ENCODE measurements at regions not wholly inside any gene's neighbourhood (a gene's known extent, or its start where the extent isn't known, plus 50 kb on each side); places are given as distances from the start of the nearest gene placed in this dataset.

- no peak overlapping the region for H3K27ac ChIP-seq (ENCODE audit: insufficient read length, low read depth, low read length)
- no peak overlapping the region for H3K4me2 ChIP-seq (ENCODE audit: insufficient read depth, insufficient read length, low read length)
- no peak overlapping the region for H3K14ac ChIP-seq (ENCODE audit: insufficient read depth, low read length)
- no peak overlapping the region for H4K91ac ChIP-seq (ENCODE audit: insufficient read length, low read depth, low read length)
- DNase-seq = no peak
- no CpG with 5 or more reads among the region's 2 CpGs for WGBS (ENCODE audit: extremely low coverage, insufficient read length, low lambda C conversion rate)
- H3K23me2 ChIP-seq (ENCODE audit: insufficient read length, low read depth, low read length, poor library complexity, severe bottlenecking) = no peaks in the 10 kb centered on the region
- Mint-ChIP-seq H3K4me3 (no peak overlapping the region), H3K36me3 (ENCODE audit: insufficient read depth in 1 of 3, low read depth in 3 of 3) (peaks cover 2 to 21% (median 13%) of the 10 kb centered on the region in 3 experiments; a peak in 4 of 7 replicates), H3K27me3 (ENCODE audit: low read depth) (no peaks in the 10 kb centered on the region; the same call in 1 of the 2 replicates), H3K9me3 (peaks cover 17 to 35% of the 10 kb centered on the region in 2 experiments), H3K27ac (no peak overlapping the region), H3K4me1 (no peaks in the 10 kb centered on the region)
- TF ChIP-seq CTCF (conservative IDR thresholded peaks at IDR 0.05) = no peak
- no peak overlapping the region for H3K56ac ChIP-seq (ENCODE audit: insufficient read length, low read depth, low read length)
- no peak overlapping the region for H3T11ph ChIP-seq (ENCODE audit: low read length)
- no peak overlapping the region for H2BK20ac ChIP-seq (ENCODE audit: low read depth, low read length, poor library complexity, severe bottlenecking)
- H2BK5ac ChIP-seq (ENCODE audit: insufficient read length, low read length) = no peak overlapping the region
- no peaks in the 10 kb centered on the region for H3K79me2 ChIP-seq (ENCODE audit: insufficient read depth, low read length)
- no peak overlapping the region for H3K23ac ChIP-seq (ENCODE audit: insufficient read length, low read depth, low read length)
- no peak overlapping the region for H3K4ac ChIP-seq (ENCODE audit: low read depth, low read length)
- H3K4me1 ChIP-seq (ENCODE audit: insufficient read depth, low read length) = no peaks in the 10 kb centered on the region
- H2AK5ac ChIP-seq (ENCODE audit: insufficient read length, low read length) = no peak overlapping the region
- H4K8ac ChIP-seq (replicated peaks; ENCODE audit: insufficient read length, low read depth, low read length) = no peak overlapping the region
- H3K27me3 ChIP-seq (ENCODE audit: insufficient read depth, low read length) = no peaks in the 10 kb centered on the region
- no peaks in the 10 kb centered on the region for H3K79me1 ChIP-seq (ENCODE audit: insufficient read depth, low read depth, low read length, poor library complexity, severe bottlenecking)
- no peak overlapping the region for H4K5ac ChIP-seq (ENCODE audit: insufficient read length, low read depth, low read length)
- no peak overlapping the region for H2BK12ac ChIP-seq (ENCODE audit: insufficient read length, low read depth, low read length)
- no peak overlapping the region for H3K9ac ChIP-seq (ENCODE audit: extremely low read depth, insufficient read length, low read length)
- H2BK15ac ChIP-seq (ENCODE audit: low read depth, low read length) = no peak overlapping the region
- no peak overlapping the region for H2AFZ ChIP-seq (ENCODE audit: low read length)
- no peaks in the 10 kb centered on the region for H4K20me1 ChIP-seq (ENCODE audit: control insufficient read depth, insufficient read depth, insufficient read length)
- peaks cover 17% of the 10 kb centered on the region for H3K9me3 ChIP-seq (ENCODE audit: control insufficient read depth, low read depth, low read length)
- H2BK120ac ChIP-seq (ENCODE audit: low read depth, low read length, poor library complexity, severe bottlenecking) = no peak overlapping the region
- no peak overlapping the region for H3K18ac ChIP-seq (ENCODE audit: insufficient read length, low read depth, low read length)
Measured at GRCh38 chr11:106302416-106302815, 225.0 kb downstream of the AASDHPPT start.

All from H9 (cell line).